ENCODE measurements at regions not wholly inside any gene's neighbourhood (a gene's known extent, or its start where the extent isn't known, plus 50 kb on each side); places are given as distances from the start of the nearest gene placed in this dataset.

- no peaks in the 10 kb centered on the region for H3K9me3 Mint-ChIP-seq
- TF ChIP-seq, protein P1, sequence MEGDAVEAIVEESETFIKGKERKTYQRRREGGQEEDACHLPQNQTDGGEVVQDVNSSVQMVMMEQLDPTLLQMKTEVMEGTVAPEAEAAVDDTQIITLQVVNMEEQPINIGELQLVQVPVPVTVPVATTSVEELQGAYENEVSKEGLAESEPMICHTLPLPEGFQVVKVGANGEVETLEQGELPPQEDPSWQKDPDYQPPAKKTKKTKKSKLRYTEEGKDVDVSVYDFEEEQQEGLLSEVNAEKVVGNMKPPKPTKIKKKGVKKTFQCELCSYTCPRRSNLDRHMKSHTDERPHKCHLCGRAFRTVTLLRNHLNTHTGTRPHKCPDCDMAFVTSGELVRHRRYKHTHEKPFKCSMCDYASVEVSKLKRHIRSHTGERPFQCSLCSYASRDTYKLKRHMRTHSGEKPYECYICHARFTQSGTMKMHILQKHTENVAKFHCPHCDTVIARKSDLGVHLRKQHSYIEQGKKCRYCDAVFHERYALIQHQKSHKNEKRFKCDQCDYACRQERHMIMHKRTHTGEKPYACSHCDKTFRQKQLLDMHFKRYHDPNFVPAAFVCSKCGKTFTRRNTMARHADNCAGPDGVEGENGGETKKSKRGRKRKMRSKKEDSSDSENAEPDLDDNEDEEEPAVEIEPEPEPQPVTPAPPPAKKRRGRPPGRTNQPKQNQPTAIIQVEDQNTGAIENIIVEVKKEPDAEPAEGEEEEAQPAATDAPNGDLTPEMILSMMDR (IDR thresholded peaks at IDR 0.05), result no peak
- no peak for DNase-seq
- H3K4me1 Mint-ChIP-seq, result peaks cover 33% of the 10 kb centered on the region
- H3K36me3 Mint-ChIP-seq (ENCODE audit: low read depth), result no peaks in the 10 kb centered on the region
- peaks cover 30% of the 10 kb centered on the region for H3K27me3 Mint-ChIP-seq (ENCODE audit: low read depth, poor library complexity)
- H3K27ac Mint-ChIP-seq, result no peak overlapping the region
- H3K4me3 Mint-ChIP-seq, result no peak overlapping the region
Measured at GRCh38 chr14:98947911-98948595, 323.9 kb downstream of the BCL11B start.

DNA sequence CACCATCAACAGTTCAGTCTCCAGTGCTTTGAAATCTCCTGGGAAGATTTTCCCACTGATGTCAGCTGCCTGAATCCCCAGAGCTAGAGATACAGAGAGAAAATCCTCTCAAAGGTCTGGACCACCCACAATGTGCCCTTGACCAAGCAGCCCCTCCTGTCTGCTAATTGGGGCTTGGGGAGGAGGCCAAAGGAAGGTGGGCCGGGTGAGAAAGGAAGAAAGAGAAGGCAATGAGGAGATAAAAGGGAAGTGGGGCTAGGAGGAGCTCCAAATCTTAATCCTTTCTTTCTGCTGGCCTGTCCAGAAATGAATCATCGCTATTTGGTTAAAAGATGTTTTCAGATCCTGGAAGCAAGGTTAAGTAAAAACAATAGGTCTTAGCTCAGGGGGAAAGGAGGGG is 322.9 kb downstream of the BCL11B start:
- TF ChIP-seq, protein P1 (IDR thresholded peaks at IDR 0.05), result no peak
- no peak overlapping the region for H3K4me3 Mint-ChIP-seq
- H3K36me3 Mint-ChIP-seq (ENCODE audit: low read depth), result no peaks in the 10 kb centered on the region
- H3K27ac Mint-ChIP-seq, result no peak overlapping the region
- no peaks in the 10 kb centered on the region for H3K9me3 Mint-ChIP-seq
- no peak for DNase-seq
- H3K27me3 Mint-ChIP-seq (ENCODE audit: low read depth, poor library complexity), result peaks cover 24% of the 10 kb centered on the region
- peaks cover 33% of the 10 kb centered on the region for H3K4me1 Mint-ChIP-seq

DNA sequence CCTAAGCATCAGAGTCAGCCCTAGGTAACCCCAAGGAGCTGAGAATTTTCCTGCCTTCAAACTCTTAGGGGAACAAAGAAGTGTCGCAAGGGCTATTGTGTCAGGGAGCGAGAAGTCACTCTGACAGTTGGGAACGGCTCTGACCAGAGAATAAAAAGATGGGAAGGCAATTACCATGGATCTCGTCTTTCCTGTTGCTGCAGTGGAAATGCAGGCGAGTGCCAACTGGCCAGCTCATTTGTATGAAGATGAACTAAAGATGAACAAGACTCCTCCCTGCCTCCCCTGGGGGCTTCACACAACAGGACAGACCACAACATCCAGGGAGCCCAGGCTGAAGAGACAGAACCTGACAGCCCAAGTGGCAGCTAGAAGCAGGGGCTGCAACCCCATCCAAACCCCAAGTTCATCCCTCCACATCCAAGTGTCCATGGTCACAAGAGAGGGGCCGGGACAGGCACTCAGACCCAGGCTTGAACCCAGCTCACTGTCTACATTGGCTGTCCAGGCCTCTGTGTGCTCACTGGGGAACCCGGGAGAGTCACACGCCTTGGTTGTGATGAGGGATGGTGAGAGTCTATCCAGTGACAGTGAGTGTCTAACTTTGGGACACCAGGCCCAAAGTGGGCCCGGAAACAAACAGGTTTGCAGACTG is 322.4 kb downstream of the BCL11B start:
- TF ChIP-seq, protein P1 (IDR thresholded peaks at IDR 0.05), result no peak
- no peaks in the 10 kb centered on the region for H3K9me3 Mint-ChIP-seq
- no peak overlapping the region for H3K27ac Mint-ChIP-seq

GRCh38 chr14:98950353-98950895 is 321.6 kb downstream of the BCL11B start:
- no peak overlapping the region for H3K4me3 Mint-ChIP-seq
- peaks cover 30% of the 10 kb centered on the region for H3K4me1 Mint-ChIP-seq
- H3K36me3 Mint-ChIP-seq (ENCODE audit: low read depth), result no peaks in the 10 kb centered on the region
- no peak overlapping the region for H3K27ac Mint-ChIP-seq
- DNase-seq, result no peak
- TF ChIP-seq, protein P1 (IDR thresholded peaks at IDR 0.05), result no peak
- peaks cover 20% of the 10 kb centered on the region for H3K27me3 Mint-ChIP-seq (ENCODE audit: low read depth, poor library complexity)
- no peaks in the 10 kb centered on the region for H3K9me3 Mint-ChIP-seq

More for the DNA sequence above, 322.4 kb downstream of the BCL11B start:
- Mint-ChIP-seq H3K4me1 (peaks cover 33% of the 10 kb centered on the region), H3K36me3 (ENCODE audit: low read depth) (no peaks in the 10 kb centered on the region), H3K27me3 (ENCODE audit: low read depth, poor library complexity) (peaks cover 23% of the 10 kb centered on the region), H3K4me3 (no peak overlapping the region)
- no peak for DNase-seq

- no peak for DNase-seq
- H3K27ac Mint-ChIP-seq, result no peak overlapping the region
- peaks cover 22% of the 10 kb centered on the region for H3K27me3 Mint-ChIP-seq (ENCODE audit: low read depth, poor library complexity)
- H3K4me1 Mint-ChIP-seq, result peaks cover 23% of the 10 kb centered on the region
- no peaks in the 10 kb centered on the region for H3K36me3 Mint-ChIP-seq (ENCODE audit: low read depth)
- TF ChIP-seq, protein P1 (IDR thresholded peaks at IDR 0.05), result no peak
- H3K4me3 Mint-ChIP-seq, result no peak overlapping the region
- H3K9me3 Mint-ChIP-seq, result no peaks in the 10 kb centered on the region
Measured at GRCh38 chr14:98951031-98951430, 321.0 kb downstream of the BCL11B start.

Data from nephron progenitor cell (in vitro differentiated cells).